Inflammatory macrophage (primary cell): ENCODE measurements at regions not wholly inside any gene's neighbourhood (a gene's known extent, or its start where the extent isn't known, plus 50 kb on each side); places are given as distances from the start of the nearest gene placed in this dataset.

Experiments
- DNase-seq, 2 donors: peaks; one replicate each; pipeline ENCODE4 v3.0.0-alpha.2; 2020 to 2022

- no peak for DNase-seq
Observed at GRCh38 chr4:19700992-19701391, 550.7 kb upstream of the SLIT2 start.

GRCh38 chr4:19698961-19699360 lies 552.7 kb upstream of the SLIT2 start:
- no peak for DNase-seq

GRCh38 chr4:19694812-19695211 lies 556.9 kb upstream of the SLIT2 start:
- no peak for DNase-seq

- no peak for DNase-seq
Observed at GRCh38 chr4:19693936-19694570, 557.7 kb upstream of the SLIT2 start.

GRCh38 chr4:19689511-19689910 lies 562.2 kb upstream of the SLIT2 start:
- DNase-seq = no peak

GRCh38 chr4:19686456-19686855 lies 565.2 kb upstream of the SLIT2 start:
- no peak for DNase-seq

- DNase-seq = no peak
Observed at GRCh38 chr4:19684084-19684483, 567.6 kb upstream of the SLIT2 start.

GRCh38 chr4:19683426-19683825 lies 568.3 kb upstream of the SLIT2 start:
- DNase-seq = no peak

- no peak for DNase-seq
Observed at GRCh38 chr4:19677211-19677610, 574.5 kb upstream of the SLIT2 start.

- DNase-seq = no peak
Observed at GRCh38 chr4:19675172-19675811, 576.4 kb upstream of the SLIT2 start.

GRCh38 chr4:19659101-19659500 lies 592.6 kb upstream of the SLIT2 start:
- DNase-seq = no peak

- no peak for DNase-seq
Observed at GRCh38 chr4:19657856-19658255, 593.8 kb upstream of the SLIT2 start.

GRCh38 chr4:19655666-19656065 lies 596.0 kb upstream of the SLIT2 start:
- no peak for DNase-seq

- DNase-seq = no peak
Observed at GRCh38 chr4:19650903-19651864, 600.5 kb upstream of the SLIT2 start.

GRCh38 chr4:19645589-19645988 lies 606.1 kb upstream of the SLIT2 start:
- DNase-seq = no peak

GRCh38 chr4:19636451-19636850 lies 615.3 kb upstream of the SLIT2 start:
- DNase-seq = no peak

- no peak for DNase-seq
Observed at GRCh38 chr4:19631814-19632213, 619.9 kb upstream of the SLIT2 start.

- DNase-seq = no peak
Observed at GRCh38 chr4:19623866-19624265, 627.8 kb upstream of the SLIT2 start.

GRCh38 chr4:19615086-19615689 lies 636.5 kb upstream of the SLIT2 start:
- DNase-seq = no peak

GRCh38 chr4:19614171-19614570 lies 637.5 kb upstream of the SLIT2 start:
- no peak for DNase-seq

- DNase-seq = no peak
Observed at GRCh38 chr4:19596342-19596741, 655.4 kb upstream of the SLIT2 start.

- DNase-seq = no peak
Observed at GRCh38 chr4:19592391-19592790, 659.3 kb upstream of the SLIT2 start.
